Endothelial cell of umbilical vein (primary cell): ENCODE measurements at regions not wholly inside any gene's neighbourhood (a gene's known extent, or its start where the extent isn't known, plus 50 kb on each side); places are given as distances from the start of the nearest gene placed in this dataset.
A peak's percentile ranks its signal among the peaks of the same experiment; 100 is the strongest.

Experiments
- BruUV-seq: library from RNA; stranded (reverse); fragments of 400-500 nt; replicated peaks from 2 replicates; lab custom pipeline; 2021; lab: Mats Ljungman, UMichigan
- CTCF ChIA-PET: fragments of 300-600, 350-600 bp; sonication (Branson Sonifier 250); formaldehyde crosslinking; loops from one replicate; lab custom pipeline; 2021; ENCODE audit warnings: antibody characterized with exemption, inconsistent platforms; lab: Charles Lee
- POLR2A ChIA-PET: fragments of 300-600, 350-600 bp; sonication (Branson Sonifier 250); formaldehyde crosslinking; loops from one replicate; lab custom pipeline; 2021; ENCODE audit warnings: antibody characterized with exemption, inconsistent platforms; lab: Charles Lee
- DNase-seq: peaks from one replicate; pipeline ENCODE4 v3.0.0-alpha.2; 2011; ENCODE audit warnings: low read depth, low spot score
- FAIRE-seq: peaks from 2 replicates; lab custom pipeline; 2011; peaks lifted over from hg19 to GRCh38; lab: Jason Lieb, UNC
- H2AFZ ChIP-seq: 2 replicates; pipeline ENCODE4 v1.6.0; 2012; ENCODE audit warnings: low read depth, low read length, control low read depth, inconsistent platforms
- H3K27ac ChIP-seq: 2 replicates; pipeline ENCODE4 v1.5.1; 2011; ENCODE audit warnings: low read depth, mild to moderate bottlenecking, control low read depth, low read length, moderate library complexity; ENCODE audit not compliant: insufficient read depth
- H3K27me3 ChIP-seq, 2 experiments: 2 replicates each; pipeline versions ENCODE4 v1.6.0 to v1.6.1; 2011; ENCODE audit warnings: low read length in 2 of 2, mixed read lengths in 1 of 2; ENCODE audit not compliant: control insufficient read depth in 2 of 2, insufficient read depth in 2 of 2
- H3K36me3 ChIP-seq, 2 experiments: 2 replicates in 1 of 2; 3 replicates in 1 of 2; pipeline ENCODE4 v1.5.1; 2011; ENCODE audit warnings: low read length in 2 of 2, mild to moderate bottlenecking in 1 of 2, moderate library complexity in 1 of 2; ENCODE audit not compliant: control insufficient read depth in 2 of 2, insufficient read depth in 2 of 2; ENCODE audit errors: extremely low read depth in 1 of 2
- H3K4me1 ChIP-seq: 3 replicates; pipeline ENCODE4 v1.5.1; 2011; ENCODE audit warnings: mild to moderate bottlenecking, low read length; ENCODE audit not compliant: control insufficient read depth, insufficient read depth; ENCODE audit errors: extremely low read depth
- H3K4me2 ChIP-seq: 2 replicates; pipeline ENCODE4 v1.6.1; 2011; ENCODE audit warnings: low read length, control low read depth, mixed read lengths; ENCODE audit not compliant: insufficient read depth
- H3K4me3 ChIP-seq, 3 experiments: fragments of 200-600 bp in 1 of 3; sonication (generic), shearing (Covaris generic) in 1 of 3; replicated peaks in 1 of 3; 2 replicates each; pipeline ENCODE4 v1.5.1; 2011 to 2016; ENCODE audit warnings: control low read depth in 3 of 3, low read length in 3 of 3, mild to moderate bottlenecking in 2 of 3, inconsistent platforms in 1 of 3, low read depth in 1 of 3, moderate library complexity in 1 of 3; ENCODE audit not compliant: insufficient read depth in 1 of 3
- H3K79me2 ChIP-seq: 2 replicates; pipeline ENCODE4 v1.6.0; 2012; ENCODE audit warnings: low read length, inconsistent platforms; ENCODE audit not compliant: control insufficient read depth, insufficient read depth
- H3K9ac ChIP-seq: replicated peaks from 2 replicates; pipeline ENCODE3; 2011; ENCODE audit warnings: low read length, control low read depth; ENCODE audit not compliant: insufficient read depth; ENCODE audit errors: extremely low read depth
- H3K9me1 ChIP-seq: replicated peaks from 3 replicates; pipeline ENCODE4 v1.6.0; 2011; ENCODE audit warnings: mild to moderate bottlenecking, low read length; ENCODE audit not compliant: control insufficient read depth, insufficient read depth; ENCODE audit errors: extremely low read depth
- H3K9me3 ChIP-seq: replicated peaks from 2 replicates; pipeline ENCODE4 v1.5.1; 2012; ENCODE audit warnings: low read length, inconsistent platforms; ENCODE audit not compliant: control insufficient read depth, insufficient read depth
- H4K20me1 ChIP-seq: replicated peaks from 2 replicates; pipeline ENCODE3; 2011; ENCODE audit warnings: mild to moderate bottlenecking, low read length; ENCODE audit not compliant: control insufficient read depth, insufficient read depth; ENCODE audit errors: extremely low read depth
- EZH2 ChIP-seq: IDR thresholded peaks from 2 replicates; pipeline ENCODE4 v1.6.1; 2012; ENCODE audit warnings: borderline replicate concordance, low read depth, mild to moderate bottlenecking, moderate library complexity, low read length, inconsistent platforms; ENCODE audit not compliant: severe bottlenecking
- FOS ChIP-seq: IDR thresholded peaks from 2 replicates; pipeline ENCODE4 v1.6.1; 2011; ENCODE audit warnings: mild to moderate bottlenecking, low read length, moderate library complexity, borderline replicate concordance; ENCODE audit not compliant: insufficient read depth
- GATA2 ChIP-seq: IDR thresholded peaks from 2 replicates; pipeline ENCODE4 v1.7.0; 2011; ENCODE audit warnings: low read depth, mild to moderate bottlenecking, moderate library complexity, mixed read lengths, low read length; ENCODE audit not compliant: insufficient read length, insufficient read depth
- JUN ChIP-seq: IDR thresholded peaks from 2 replicates; pipeline ENCODE4 v1.6.1; 2011; ENCODE audit warnings: borderline replicate concordance, low read depth; ENCODE audit not compliant: insufficient read length, insufficient read depth
- MAX ChIP-seq: IDR thresholded peaks from 2 replicates; pipeline ENCODE4 v1.6.1; 2011; ENCODE audit not compliant: insufficient read depth, insufficient read length
- MYC ChIP-seq: IDR thresholded peaks from one replicate; pipeline ENCODE4 v1.6.1; 2011; ENCODE audit warnings: mild to moderate bottlenecking, low read depth, low read length
- POLR2A ChIP-seq: IDR thresholded peaks from 2 replicates; pipeline ENCODE4 v1.6.1; 2012; ENCODE audit warnings: low read depth, mild to moderate bottlenecking, control low read depth, low read length
- POLR2AphosphoS5 ChIP-seq: IDR thresholded peaks from 2 replicates; pipeline ENCODE4 v1.6.1; 2012; ENCODE audit warnings: low read depth, mild to moderate bottlenecking, control low read depth, low read length, moderate library complexity; ENCODE audit not compliant: insufficient read depth
- dilution Hi-C: fragments of 300-500 bp; cut with MboI; formaldehyde crosslinking; loops from one replicate; pipeline ENCODE4 v1.15.0; 2019; ENCODE audit warnings: low sequenced_read_pairs; ENCODE audit not compliant: extremely low pct_ligation_motif_present
- intact Hi-C: fragments of 100-400 bp; cut with micrococcal nuclease; formaldehyde crosslinking; loops from one replicate; pipeline ENCODE4 v1.10.0; 2022
- TF ChIP-seq, protein P1 (sequence below), 2 donors: IDR thresholded peaks; 1 replicate in 1 of 2; 2 replicates in 1 of 2; pipeline ENCODE4 v1.5.1; 2011; ENCODE audit warnings: low read length in 2 of 2, mild to moderate bottlenecking in 2 of 2, moderate library complexity in 2 of 2, control low read depth in 1 of 2, inconsistent platforms in 1 of 2, low read depth in 1 of 2; ENCODE audit not compliant: insufficient read depth in 1 of 2; ENCODE audit errors: extremely low read depth in 1 of 2

GRCh38 chr3:30156586-30157498 is 449.6 kb upstream of the TGFBR2 start:
- dilution Hi-C loops = no loop called here
- FAIRE-seq (peak; percentile 88), DNase-seq (peak; percentile 86)
- no peak overlapping the region for H3K9ac ChIP-seq
- TF ChIP-seq JUN (peak; percentile 62), POLR2A (no peak), EZH2 (no peak), POLR2AphosphoS5 (peak; percentile 75), MYC (no peak), FOS (peak; percentile 70), MAX (no peak), GATA2 (peak; percentile 88)
- TF ChIP-seq, protein P1, sequence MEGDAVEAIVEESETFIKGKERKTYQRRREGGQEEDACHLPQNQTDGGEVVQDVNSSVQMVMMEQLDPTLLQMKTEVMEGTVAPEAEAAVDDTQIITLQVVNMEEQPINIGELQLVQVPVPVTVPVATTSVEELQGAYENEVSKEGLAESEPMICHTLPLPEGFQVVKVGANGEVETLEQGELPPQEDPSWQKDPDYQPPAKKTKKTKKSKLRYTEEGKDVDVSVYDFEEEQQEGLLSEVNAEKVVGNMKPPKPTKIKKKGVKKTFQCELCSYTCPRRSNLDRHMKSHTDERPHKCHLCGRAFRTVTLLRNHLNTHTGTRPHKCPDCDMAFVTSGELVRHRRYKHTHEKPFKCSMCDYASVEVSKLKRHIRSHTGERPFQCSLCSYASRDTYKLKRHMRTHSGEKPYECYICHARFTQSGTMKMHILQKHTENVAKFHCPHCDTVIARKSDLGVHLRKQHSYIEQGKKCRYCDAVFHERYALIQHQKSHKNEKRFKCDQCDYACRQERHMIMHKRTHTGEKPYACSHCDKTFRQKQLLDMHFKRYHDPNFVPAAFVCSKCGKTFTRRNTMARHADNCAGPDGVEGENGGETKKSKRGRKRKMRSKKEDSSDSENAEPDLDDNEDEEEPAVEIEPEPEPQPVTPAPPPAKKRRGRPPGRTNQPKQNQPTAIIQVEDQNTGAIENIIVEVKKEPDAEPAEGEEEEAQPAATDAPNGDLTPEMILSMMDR (IDR thresholded peaks at IDR 0.05; ENCODE audit: extremely low read depth in 1 of 2, insufficient read depth in 1 of 2, low read depth in 1 of 2, low read length in 2 of 2) = no peak
- H3K36me3 ChIP-seq = no peaks in the 10 kb centered on the region
- no peak overlapping the region for H2AFZ ChIP-seq
- H3K4me2 ChIP-seq = peak overlapping the region; percentile 75
- peak overlapping the region in 1 of 3 experiments; percentile 5 for H3K4me3 ChIP-seq
- TSS peak; percentile 79 for BruUV-seq
- no peaks in the 10 kb centered on the region for H4K20me1 ChIP-seq
- no peaks in the 10 kb centered on the region for H3K79me2 ChIP-seq
- intact Hi-C loops = loop anchor here (2.0 to 5.0 kb wide), 3 partner anchors 130 to 455 kb away; no protein-coding TSS in a partner anchor
- H3K9me1 ChIP-seq = no peaks in the 10 kb centered on the region
- H3K27me3 ChIP-seq = peaks cover 3 to 16% of the 10 kb centered on the region in 2 experiments
- peaks cover 32% of the 10 kb centered on the region for H3K4me1 ChIP-seq
- ChIA-PET POLR2A (no interaction called here), CTCF (interaction anchor here (1.5 to 4.6 kb wide), 2 partner anchors 12 to 42 kb away, joined by 3 to 21 read pairs; no protein-coding TSS in a partner anchor)
- H3K9me3 ChIP-seq = no peaks in the 10 kb centered on the region
- H3K27ac ChIP-seq = peak overlapping the region; percentile 65
